SK-N-MC (cell line): ENCODE measurements at regions not wholly inside any gene's neighbourhood (a gene's known extent, or its start where the extent isn't known, plus 50 kb on each side); places are given as distances from the start of the nearest gene placed in this dataset.

ENCODE experiments used
- EZH2 ChIP-seq: fragments of 200-600 bp; sonication (generic); IDR thresholded peaks from one replicate; pipeline ENCODE4 v1.6.1; 2017; ENCODE audit warnings: antibody characterized with exemption
- FOXP2 ChIP-seq: optimal IDR thresholded peaks from 2 replicates; pipeline ENCODE3; 2011; ENCODE audit warnings: mild to moderate bottlenecking, moderate library complexity; ENCODE audit not compliant: insufficient read depth; ENCODE audit errors: extremely low read length, control extremely low read depth
- POLR2AphosphoS5 ChIP-seq: IDR thresholded peaks from 2 replicates; pipeline ENCODE4 v1.6.1; 2012; ENCODE audit warnings: mild to moderate bottlenecking, low read depth, low read length, borderline replicate concordance

GRCh38 chr18:76227759-76228158, 267.3 kb downstream of the ZNF516 start:
- no peak for TF ChIP-seq EZH2
- no peak for TF ChIP-seq POLR2AphosphoS5
- TF ChIP-seq FOXP2: no peak
